GM03348 (cell line): ENCODE measurements at regions not wholly inside any gene's neighbourhood (a gene's known extent, or its start where the extent isn't known, plus 50 kb on each side); places are given as distances from the start of the nearest gene placed in this dataset.

ENCODE experiments used
- DNase-seq: peaks from one replicate; pipeline ENCODE4 v3.0.0; 2012; ENCODE audit warnings: low spot score

- DNase-seq = no peak
Measured at GRCh38 chr16:6131526-6132050, 1034.0 kb upstream of the EEF2KMT start.

GRCh38 chr16:6125483-6126259 lies 1028.1 kb upstream of the EEF2KMT start:
- DNase-seq = no peak

- no peak for DNase-seq
Measured at GRCh38 chr16:6124136-6124535, 1026.5 kb upstream of the EEF2KMT start.

GRCh38 chr16:6122401-6122800 lies 1024.8 kb upstream of the EEF2KMT start:
- DNase-seq = no peak

GRCh38 chr16:6114691-6115090 lies 1017.1 kb upstream of the EEF2KMT start:
- DNase-seq = no peak

GRCh38 chr16:6113749-6114148 lies 1016.2 kb upstream of the EEF2KMT start:
- DNase-seq = no peak

- DNase-seq = no peak
Measured at GRCh38 chr16:6112700-6113099, 1015.1 kb upstream of the EEF2KMT start.

GRCh38 chr16:6111390-6111789 lies 1013.8 kb upstream of the EEF2KMT start:
- no peak for DNase-seq

- DNase-seq = no peak
Measured at GRCh38 chr16:6110346-6110745, 1012.8 kb upstream of the EEF2KMT start.

- DNase-seq = no peak
Measured at GRCh38 chr16:6106061-6106460, 1008.5 kb upstream of the EEF2KMT start.

GRCh38 chr16:6105115-6105514 lies 1007.5 kb upstream of the EEF2KMT start:
- no peak for DNase-seq

- no peak for DNase-seq
Measured at GRCh38 chr16:6104428-6104827, 1006.8 kb upstream of the EEF2KMT start.

GRCh38 chr16:6103561-6103960 lies 1006.0 kb upstream of the EEF2KMT start:
- no peak for DNase-seq

GRCh38 chr16:6099102-6099501 lies 1001.5 kb upstream of the EEF2KMT start:
- no peak for DNase-seq

- DNase-seq = no peak
Measured at GRCh38 chr16:6096931-6097670, 999.5 kb upstream of the EEF2KMT start.

GRCh38 chr16:6095414-6095813 lies 997.8 kb upstream of the EEF2KMT start:
- no peak for DNase-seq

- no peak for DNase-seq
Measured at GRCh38 chr16:6091021-6091420, 993.4 kb upstream of the EEF2KMT start.

GRCh38 chr16:6081320-6081976 lies 983.9 kb upstream of the EEF2KMT start:
- DNase-seq = peak; percentile 19

GRCh38 chr16:6076631-6077030 lies 979.0 kb upstream of the EEF2KMT start:
- DNase-seq = no peak

- no peak for DNase-seq
Measured at GRCh38 chr16:6068063-6068462, 970.5 kb upstream of the EEF2KMT start.

GRCh38 chr16:6066652-6067051 lies 969.1 kb upstream of the EEF2KMT start:
- DNase-seq = no peak

- DNase-seq = no peak
Measured at GRCh38 chr16:6063526-6063925, 965.9 kb upstream of the EEF2KMT start.

- no peak for DNase-seq
Measured at GRCh38 chr16:6059671-6060070, 962.1 kb upstream of the EEF2KMT start.
